ENCODE measurements at regions not wholly inside any gene's neighbourhood (a gene's known extent, or its start where the extent isn't known, plus 50 kb on each side); places are given as distances from the start of the nearest gene placed in this dataset.
"Not testable (repeated sequence)": the region's sequence is repeated elsewhere in the genome, so short reads cannot be mapped to it uniquely, and the experiment has no call there.

GRCh38 chr5:100992354-100992753 is 89.3 kb upstream of the ST8SIA4 start:
- no peak for DNase-seq

- DNase-seq: not testable (repeated sequence)
Observed at GRCh38 chr5:100983601-100984000, 80.5 kb upstream of the ST8SIA4 start.

- DNase-seq: no peak
Observed at GRCh38 chr5:100974082-100974481, 71.0 kb upstream of the ST8SIA4 start.

GRCh38 chr5:100970646-100971255 is 67.7 kb upstream of the ST8SIA4 start:
- no peak for DNase-seq

- DNase-seq: no peak
Observed at GRCh38 chr5:100965291-100965690, 62.2 kb upstream of the ST8SIA4 start.
